ENCODE measurements at regions not wholly inside any gene's neighbourhood (a gene's known extent, or its start where the extent isn't known, plus 50 kb on each side); places are given as distances from the start of the nearest gene placed in this dataset.

DNA sequence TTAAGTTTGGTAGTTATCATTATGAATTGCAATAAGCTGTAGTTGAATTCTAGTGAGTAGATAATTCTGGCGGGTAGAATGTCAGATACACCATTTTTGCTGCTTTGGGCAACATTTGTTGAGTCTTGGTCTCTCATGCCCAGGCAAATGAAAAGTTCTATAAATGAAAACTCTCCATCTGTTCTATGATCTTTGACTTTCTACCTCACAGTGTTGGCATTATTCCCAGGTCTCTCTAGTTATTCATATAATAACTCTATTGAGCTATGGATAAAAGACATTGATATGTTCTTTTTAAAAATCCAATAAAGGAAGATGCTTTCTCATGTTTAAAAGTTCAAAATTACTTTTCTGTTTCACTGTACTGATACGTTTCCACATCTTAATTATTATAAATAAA lies 415.3 kb upstream of the SEMA3D start:
- TF ChIP-seq CTCF (IDR thresholded peaks at IDR 0.05 in 4 of 5, conservative IDR thresholded peaks at IDR 0.05 in 1 of 5) = no peak
- TF ChIP-seq POLR2A (IDR thresholded peaks at IDR 0.05) = no peak
